GM12872 (cell line): ENCODE measurements at regions not wholly inside any gene's neighbourhood (a gene's known extent, or its start where the extent isn't known, plus 50 kb on each side); places are given as distances from the start of the nearest gene placed in this dataset.

Experiments
- TF ChIP-seq, protein P1 (sequence below): IDR thresholded peaks from 3 replicates; pipeline ENCODE4 v1.5.1; 2011; ENCODE audit warnings: low read depth, mild to moderate bottlenecking, low read length, moderate library complexity; ENCODE audit not compliant: insufficient read depth

GRCh38 chr4:100842856-100843255 lies 325.0 kb upstream of the EMCN start:
- TF ChIP-seq, protein P1, sequence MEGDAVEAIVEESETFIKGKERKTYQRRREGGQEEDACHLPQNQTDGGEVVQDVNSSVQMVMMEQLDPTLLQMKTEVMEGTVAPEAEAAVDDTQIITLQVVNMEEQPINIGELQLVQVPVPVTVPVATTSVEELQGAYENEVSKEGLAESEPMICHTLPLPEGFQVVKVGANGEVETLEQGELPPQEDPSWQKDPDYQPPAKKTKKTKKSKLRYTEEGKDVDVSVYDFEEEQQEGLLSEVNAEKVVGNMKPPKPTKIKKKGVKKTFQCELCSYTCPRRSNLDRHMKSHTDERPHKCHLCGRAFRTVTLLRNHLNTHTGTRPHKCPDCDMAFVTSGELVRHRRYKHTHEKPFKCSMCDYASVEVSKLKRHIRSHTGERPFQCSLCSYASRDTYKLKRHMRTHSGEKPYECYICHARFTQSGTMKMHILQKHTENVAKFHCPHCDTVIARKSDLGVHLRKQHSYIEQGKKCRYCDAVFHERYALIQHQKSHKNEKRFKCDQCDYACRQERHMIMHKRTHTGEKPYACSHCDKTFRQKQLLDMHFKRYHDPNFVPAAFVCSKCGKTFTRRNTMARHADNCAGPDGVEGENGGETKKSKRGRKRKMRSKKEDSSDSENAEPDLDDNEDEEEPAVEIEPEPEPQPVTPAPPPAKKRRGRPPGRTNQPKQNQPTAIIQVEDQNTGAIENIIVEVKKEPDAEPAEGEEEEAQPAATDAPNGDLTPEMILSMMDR: no peak

- TF ChIP-seq, protein P1: no peak
Measured at GRCh38 chr4:100841911-100842310, 324.1 kb upstream of the EMCN start.

DNA sequence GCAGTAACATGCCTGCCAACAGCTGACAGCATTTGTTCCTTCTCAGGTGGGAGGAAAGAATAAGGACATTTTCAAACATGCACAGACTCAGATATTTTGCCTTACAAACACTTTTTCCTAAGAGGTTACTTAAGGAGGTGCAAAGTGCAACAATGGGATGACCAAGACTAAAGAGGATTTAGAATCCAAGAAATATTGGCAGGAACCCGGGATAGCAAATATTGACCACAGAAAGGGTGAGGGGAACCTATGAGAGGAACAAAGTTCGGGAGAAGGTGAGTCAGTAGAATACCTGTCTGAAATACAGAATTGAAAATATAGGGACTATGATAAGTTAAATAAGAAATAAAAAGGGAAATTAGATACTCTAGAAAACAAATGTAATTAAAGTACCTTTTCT lies 321.9 kb upstream of the EMCN start:
- TF ChIP-seq, protein P1: no peak

GRCh38 chr4:100838286-100838685 lies 320.5 kb upstream of the EMCN start:
- TF ChIP-seq, protein P1: no peak

DNA sequence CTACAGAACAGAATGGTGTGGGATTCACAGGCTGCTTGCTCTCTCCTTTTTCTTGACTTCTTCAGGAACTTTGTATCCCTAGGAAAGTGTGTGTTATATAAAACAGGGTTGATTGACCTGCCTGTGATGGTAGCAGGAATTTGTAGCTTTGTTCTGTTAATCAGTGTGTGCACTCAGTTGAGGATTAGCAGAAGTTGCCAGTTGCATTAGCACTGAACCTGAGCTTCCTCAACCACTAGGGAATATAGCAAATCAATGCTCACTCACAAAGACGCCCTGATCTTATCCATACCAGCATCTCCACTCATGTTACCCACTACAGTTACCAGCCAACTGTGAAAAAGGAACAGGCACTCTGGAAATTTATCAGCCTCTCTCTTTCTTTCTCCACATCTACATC lies 319.1 kb upstream of the EMCN start:
- TF ChIP-seq, protein P1: no peak

DNA sequence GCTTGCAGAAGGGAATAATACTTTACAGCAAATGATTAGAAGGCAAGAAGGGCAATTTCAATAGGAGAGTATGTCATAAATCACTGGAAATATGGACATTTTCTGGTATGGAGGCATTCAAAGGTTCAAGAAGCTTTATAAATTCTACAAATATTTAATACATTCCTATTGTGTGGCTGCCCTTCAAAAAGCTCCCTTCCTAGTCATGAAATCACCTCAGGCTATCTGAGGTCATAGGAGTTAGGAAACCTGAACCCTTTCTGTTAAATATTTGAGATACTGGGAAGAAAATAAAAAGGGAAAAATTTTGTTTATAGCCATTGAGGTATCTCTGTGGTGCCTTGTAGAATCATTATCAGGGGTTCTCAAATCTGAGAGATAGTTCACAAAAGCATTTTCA lies 316.8 kb upstream of the EMCN start:
- TF ChIP-seq, protein P1: no peak

DNA sequence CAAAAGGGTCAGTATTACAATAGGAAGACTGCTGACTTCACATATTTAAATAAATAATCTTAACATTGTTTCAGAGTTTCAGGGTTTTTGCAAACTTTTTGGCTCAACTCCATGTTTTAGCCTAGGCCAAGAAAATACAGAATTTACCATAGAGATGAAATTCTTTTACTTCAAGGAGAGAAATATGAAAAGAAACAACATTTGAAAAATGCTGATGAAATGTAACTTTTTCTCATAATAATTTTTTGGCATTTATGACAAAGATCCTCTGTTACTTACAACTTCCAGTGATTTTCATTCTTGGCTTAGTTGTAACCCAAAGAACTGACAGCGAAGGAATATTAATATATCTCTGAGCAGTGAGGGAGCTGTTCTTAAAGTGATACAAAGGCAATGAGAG lies 316.1 kb upstream of the EMCN start:
- TF ChIP-seq, protein P1: no peak

DNA sequence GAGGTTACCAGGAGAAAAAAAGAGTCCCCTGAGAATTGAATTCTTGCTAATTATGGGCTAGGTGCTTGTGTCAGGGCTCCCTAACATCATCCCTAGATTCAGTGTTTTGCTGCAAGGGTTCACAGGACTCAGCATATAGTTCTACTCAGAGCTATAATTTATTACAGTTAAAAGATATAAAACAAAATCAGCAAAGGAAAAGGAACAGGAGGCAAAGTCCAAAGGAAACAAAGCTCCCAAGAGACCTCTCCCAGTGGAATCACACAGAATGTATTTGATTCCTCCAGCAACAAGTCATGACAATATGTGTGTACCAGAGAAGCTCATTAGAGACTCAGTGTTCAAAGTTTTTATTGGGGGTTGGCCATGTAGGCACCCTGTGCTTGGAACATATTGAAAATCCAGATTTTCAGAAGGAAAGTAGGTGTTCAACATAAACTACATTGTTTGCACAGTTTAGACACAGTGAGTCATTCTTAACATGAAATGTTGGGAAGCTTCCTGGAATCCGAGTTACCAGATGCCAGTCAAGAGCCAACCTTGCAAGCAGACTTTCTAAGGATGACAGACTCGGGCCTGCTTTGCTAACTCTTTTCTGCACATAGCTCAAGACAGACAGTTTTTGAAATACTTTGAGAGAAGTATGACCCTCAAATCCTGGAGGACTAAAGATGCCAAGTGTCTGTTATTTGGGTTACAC lies 311.3 kb upstream of the EMCN start:
- TF ChIP-seq, protein P1: no peak
